HepG2 (cell line): ENCODE measurements at regions not wholly inside any gene's neighbourhood (a gene's known extent, or its start where the extent isn't known, plus 50 kb on each side); places are given as distances from the start of the nearest gene placed in this dataset.
A peak's percentile ranks its signal among the peaks of the same experiment; 100 is the strongest.

Experiments
- ADNP ChIP-seq: sonication (generic); formaldehyde crosslinking; IDR thresholded peaks from 2 replicates; pipeline ENCODE4 v1.4.0; 2020; ENCODE audit warnings: missing genetic modification reagents
- ARID2 ChIP-seq: sonication (generic); formaldehyde crosslinking; IDR thresholded peaks from 2 replicates; pipeline ENCODE4 v1.8.1; 2022; ENCODE audit warnings: mild to moderate bottlenecking, missing genetic modification reagents, borderline replicate concordance
- IKZF1 ChIP-seq: fragments of 450-650 bp; IDR thresholded peaks from 2 replicates; pipeline ENCODE4 v1.7.1; 2016
- MXI1 ChIP-seq: IDR thresholded peaks from 3 replicates; pipeline ENCODE4 v1.6.1; 2012; ENCODE audit warnings: low read depth, low read length, inconsistent platforms, borderline replicate concordance
- RFX3 ChIP-seq: IDR thresholded peaks from 2 replicates; pipeline ENCODE4 v1.6.1; 2016; ENCODE audit warnings: missing biosample characterization, missing genetic modification reagents
- SIN3B ChIP-seq: fragments of 150-350 bp; IDR thresholded peaks from 2 replicates; pipeline ENCODE4 v1.6.1; 2014; ENCODE audit warnings: low read length
- TARDBP ChIP-seq: sonication (generic); formaldehyde crosslinking; IDR thresholded peaks from 2 replicates; pipeline ENCODE4 v1.8.0; 2022; ENCODE audit warnings: mild to moderate bottlenecking, missing genetic modification reagents
- TBX2 ChIP-seq: sonication (generic); formaldehyde crosslinking; IDR thresholded peaks from 2 replicates; pipeline ENCODE4 v1.5.0; 2020; ENCODE audit warnings: missing genetic modification reagents, mild to moderate bottlenecking, borderline replicate concordance
- TEAD2 ChIP-seq: sonication (generic); formaldehyde crosslinking; IDR thresholded peaks from 2 replicates; pipeline ENCODE4 v1.9.0; 2021; ENCODE audit warnings: missing genetic modification reagents
- XRCC5 ChIP-seq: fragments of 200-400 bp; formaldehyde crosslinking; optimal IDR thresholded peaks from 2 replicates; pipeline ENCODE3; 2017; ENCODE audit warnings: mild to moderate bottlenecking, low read length
- ZFY ChIP-seq: sonication (generic); formaldehyde crosslinking; IDR thresholded peaks from 2 replicates; pipeline ENCODE4 v1.4.0; 2020; ENCODE audit warnings: missing genetic modification reagents
- ZNF572 ChIP-seq: sonication (generic); formaldehyde crosslinking; IDR thresholded peaks from 2 replicates; pipeline ENCODE4 v1.5.1; 2020; ENCODE audit warnings: mild to moderate bottlenecking, missing genetic modification reagents
- ZNF678 ChIP-seq: sonication (generic); formaldehyde crosslinking; IDR thresholded peaks from 2 replicates; pipeline ENCODE4 v1.4.0; 2020; ENCODE audit warnings: mild to moderate bottlenecking, missing genetic modification reagents
- TF ChIP-seq, protein P1 (sequence below): sonication (generic); formaldehyde crosslinking; IDR thresholded peaks from 2 replicates; pipeline ENCODE4 v1.4.0; 2020; ENCODE audit warnings: missing genetic modification reagents, mild to moderate bottlenecking, borderline replicate concordance
- TF ChIP-seq, protein P2 (sequence below): sonication (generic); formaldehyde crosslinking; IDR thresholded peaks from 2 replicates; pipeline ENCODE4 v1.5.1; 2020; ENCODE audit warnings: mild to moderate bottlenecking, missing genetic modification reagents, moderate library complexity
- TF ChIP-seq, protein P3 (sequence below): sonication (generic); formaldehyde crosslinking; IDR thresholded peaks from 2 replicates; pipeline ENCODE4 v1.4.0; 2020; ENCODE audit warnings: low read depth, mild to moderate bottlenecking, missing genetic modification reagents
- TF ChIP-seq, protein P4 (sequence below): sonication (generic); formaldehyde crosslinking; IDR thresholded peaks from 2 replicates; pipeline ENCODE4 v1.9.0; 2022; ENCODE audit warnings: low read depth, missing genetic modification reagents
- TF ChIP-seq, protein P5 (sequence below): sonication (generic); formaldehyde crosslinking; IDR thresholded peaks from 2 replicates; pipeline ENCODE4 v1.8.0; 2022; ENCODE audit warnings: mild to moderate bottlenecking, missing genetic modification reagents, borderline replicate concordance
- TF ChIP-seq, protein P6 (sequence below): IDR thresholded peaks from 2 replicates; pipeline ENCODE4 v1.6.1; 2016; ENCODE audit warnings: missing compliant biosample characterization, missing genetic modification reagents, borderline replicate concordance

DNA sequence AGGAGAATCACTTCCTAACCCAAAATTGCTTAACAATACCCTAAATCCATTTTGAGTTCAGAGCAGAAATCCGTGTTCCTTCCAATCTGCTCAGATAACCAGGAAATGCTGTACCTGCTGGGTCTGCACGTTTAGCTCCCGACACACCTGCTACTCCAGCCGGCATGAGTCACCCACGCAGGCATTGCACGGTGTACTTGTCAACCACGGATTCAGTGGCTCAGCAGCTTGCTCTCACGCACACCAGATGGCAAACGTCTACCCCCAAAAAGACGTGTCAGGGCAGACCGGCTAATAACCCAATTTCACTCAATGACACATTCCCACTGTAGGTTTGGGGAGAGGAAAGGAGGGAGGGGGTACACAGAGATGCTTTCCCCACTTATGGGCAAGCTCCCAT is 468.1 kb downstream of the SOX9 start (continued):
- TF ChIP-seq, protein P1, sequence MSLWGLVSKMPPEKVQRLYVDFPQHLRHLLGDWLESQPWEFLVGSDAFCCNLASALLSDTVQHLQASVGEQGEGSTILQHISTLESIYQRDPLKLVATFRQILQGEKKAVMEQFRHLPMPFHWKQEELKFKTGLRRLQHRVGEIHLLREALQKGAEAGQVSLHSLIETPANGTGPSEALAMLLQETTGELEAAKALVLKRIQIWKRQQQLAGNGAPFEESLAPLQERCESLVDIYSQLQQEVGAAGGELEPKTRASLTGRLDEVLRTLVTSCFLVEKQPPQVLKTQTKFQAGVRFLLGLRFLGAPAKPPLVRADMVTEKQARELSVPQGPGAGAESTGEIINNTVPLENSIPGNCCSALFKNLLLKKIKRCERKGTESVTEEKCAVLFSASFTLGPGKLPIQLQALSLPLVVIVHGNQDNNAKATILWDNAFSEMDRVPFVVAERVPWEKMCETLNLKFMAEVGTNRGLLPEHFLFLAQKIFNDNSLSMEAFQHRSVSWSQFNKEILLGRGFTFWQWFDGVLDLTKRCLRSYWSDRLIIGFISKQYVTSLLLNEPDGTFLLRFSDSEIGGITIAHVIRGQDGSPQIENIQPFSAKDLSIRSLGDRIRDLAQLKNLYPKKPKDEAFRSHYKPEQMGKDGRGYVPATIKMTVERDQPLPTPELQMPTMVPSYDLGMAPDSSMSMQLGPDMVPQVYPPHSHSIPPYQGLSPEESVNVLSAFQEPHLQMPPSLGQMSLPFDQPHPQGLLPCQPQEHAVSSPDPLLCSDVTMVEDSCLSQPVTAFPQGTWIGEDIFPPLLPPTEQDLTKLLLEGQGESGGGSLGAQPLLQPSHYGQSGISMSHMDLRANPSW (CRISPR knock-in tag): no peak
- TF ChIP-seq, protein P2, sequence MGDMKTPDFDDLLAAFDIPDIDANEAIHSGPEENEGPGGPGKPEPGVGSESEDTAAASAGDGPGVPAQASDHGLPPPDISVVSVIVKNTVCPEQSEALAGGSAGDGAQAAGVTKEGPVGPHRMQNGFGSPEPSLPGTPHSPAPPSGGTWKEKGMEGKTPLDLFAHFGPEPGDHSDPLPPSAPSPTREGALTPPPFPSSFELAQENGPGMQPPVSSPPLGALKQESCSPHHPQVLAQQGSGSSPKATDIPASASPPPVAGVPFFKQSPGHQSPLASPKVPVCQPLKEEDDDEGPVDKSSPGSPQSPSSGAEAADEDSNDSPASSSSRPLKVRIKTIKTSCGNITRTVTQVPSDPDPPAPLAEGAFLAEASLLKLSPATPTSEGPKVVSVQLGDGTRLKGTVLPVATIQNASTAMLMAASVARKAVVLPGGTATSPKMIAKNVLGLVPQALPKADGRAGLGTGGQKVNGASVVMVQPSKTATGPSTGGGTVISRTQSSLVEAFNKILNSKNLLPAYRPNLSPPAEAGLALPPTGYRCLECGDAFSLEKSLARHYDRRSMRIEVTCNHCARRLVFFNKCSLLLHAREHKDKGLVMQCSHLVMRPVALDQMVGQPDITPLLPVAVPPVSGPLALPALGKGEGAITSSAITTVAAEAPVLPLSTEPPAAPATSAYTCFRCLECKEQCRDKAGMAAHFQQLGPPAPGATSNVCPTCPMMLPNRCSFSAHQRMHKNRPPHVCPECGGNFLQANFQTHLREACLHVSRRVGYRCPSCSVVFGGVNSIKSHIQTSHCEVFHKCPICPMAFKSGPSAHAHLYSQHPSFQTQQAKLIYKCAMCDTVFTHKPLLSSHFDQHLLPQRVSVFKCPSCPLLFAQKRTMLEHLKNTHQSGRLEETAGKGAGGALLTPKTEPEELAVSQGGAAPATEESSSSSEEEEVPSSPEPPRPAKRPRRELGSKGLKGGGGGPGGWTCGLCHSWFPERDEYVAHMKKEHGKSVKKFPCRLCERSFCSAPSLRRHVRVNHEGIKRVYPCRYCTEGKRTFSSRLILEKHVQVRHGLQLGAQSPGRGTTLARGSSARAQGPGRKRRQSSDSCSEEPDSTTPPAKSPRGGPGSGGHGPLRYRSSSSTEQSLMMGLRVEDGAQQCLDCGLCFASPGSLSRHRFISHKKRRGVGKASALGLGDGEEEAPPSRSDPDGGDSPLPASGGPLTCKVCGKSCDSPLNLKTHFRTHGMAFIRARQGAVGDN (CRISPR knock-in tag): peak; percentile 72
- TF ChIP-seq ARID2 (CRISPR knock-in tag): peak; percentile 65; the same call in 1 of the 2 replicates
- no peak for TF ChIP-seq ADNP (CRISPR knock-in tag)
- TF ChIP-seq SIN3B: peak; percentile 55; the same call in 1 of the 2 replicates
- TF ChIP-seq, protein P3, sequence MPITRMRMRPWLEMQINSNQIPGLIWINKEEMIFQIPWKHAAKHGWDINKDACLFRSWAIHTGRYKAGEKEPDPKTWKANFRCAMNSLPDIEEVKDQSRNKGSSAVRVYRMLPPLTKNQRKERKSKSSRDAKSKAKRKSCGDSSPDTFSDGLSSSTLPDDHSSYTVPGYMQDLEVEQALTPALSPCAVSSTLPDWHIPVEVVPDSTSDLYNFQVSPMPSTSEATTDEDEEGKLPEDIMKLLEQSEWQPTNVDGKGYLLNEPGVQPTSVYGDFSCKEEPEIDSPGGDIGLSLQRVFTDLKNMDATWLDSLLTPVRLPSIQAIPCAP (CRISPR knock-in tag): no peak
- TF ChIP-seq RFX3: no peak
- TF ChIP-seq, protein P4, sequence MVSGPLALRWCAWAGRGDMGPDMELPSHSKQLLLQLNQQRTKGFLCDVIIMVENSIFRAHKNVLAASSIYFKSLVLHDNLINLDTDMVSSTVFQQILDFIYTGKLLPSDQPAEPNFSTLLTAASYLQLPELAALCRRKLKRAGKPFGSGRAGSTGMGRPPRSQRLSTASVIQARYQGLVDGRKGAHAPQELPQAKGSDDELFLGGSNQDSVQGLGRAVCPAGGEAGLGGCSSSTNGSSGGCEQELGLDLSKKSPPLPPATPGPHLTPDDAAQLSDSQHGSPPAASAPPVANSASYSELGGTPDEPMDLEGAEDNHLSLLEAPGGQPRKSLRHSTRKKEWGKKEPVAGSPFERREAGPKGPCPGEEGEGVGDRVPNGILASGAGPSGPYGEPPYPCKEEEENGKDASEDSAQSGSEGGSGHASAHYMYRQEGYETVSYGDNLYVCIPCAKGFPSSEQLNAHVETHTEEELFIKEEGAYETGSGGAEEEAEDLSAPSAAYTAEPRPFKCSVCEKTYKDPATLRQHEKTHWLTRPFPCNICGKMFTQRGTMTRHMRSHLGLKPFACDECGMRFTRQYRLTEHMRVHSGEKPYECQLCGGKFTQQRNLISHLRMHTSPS (CRISPR knock-in tag): no peak
- no peak for TF ChIP-seq TEAD2 (CRISPR knock-in tag)
- TF ChIP-seq ZNF678: 0 out of 2 replicates have a peak, but pooled peaks have one; percentile 68
- no peak for TF ChIP-seq IKZF1
- 0 out of 2 replicates have a peak, but pooled peaks have one; percentile 28 for TF ChIP-seq TBX2
- peak; percentile 77 for TF ChIP-seq MXI1
- TF ChIP-seq, protein P5, sequence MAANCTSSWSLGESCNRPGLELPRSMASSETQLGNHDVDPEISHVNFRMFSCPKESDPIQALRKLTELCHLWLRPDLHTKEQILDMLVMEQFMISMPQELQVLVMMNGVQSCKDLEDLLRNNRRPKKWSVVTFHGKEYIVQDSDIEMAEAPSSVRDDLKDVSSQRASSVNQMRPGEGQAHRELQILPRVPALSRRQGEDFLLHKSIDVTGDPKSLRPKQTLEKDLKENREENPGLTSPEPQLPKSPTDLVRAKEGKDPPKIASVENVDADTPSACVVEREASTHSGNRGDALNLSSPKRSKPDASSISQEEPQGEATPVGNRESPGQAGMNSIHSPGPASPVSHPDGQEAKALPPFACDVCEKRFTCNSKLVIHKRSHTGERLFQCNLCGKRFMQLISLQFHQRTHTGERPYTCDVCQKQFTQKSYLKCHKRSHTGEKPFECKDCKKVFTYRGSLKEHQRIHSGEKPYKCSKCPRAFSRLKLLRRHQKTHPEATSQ (CRISPR knock-in tag): peak; percentile 81
- peak; percentile 47 for TF ChIP-seq XRCC5
- TF ChIP-seq, protein P6, sequence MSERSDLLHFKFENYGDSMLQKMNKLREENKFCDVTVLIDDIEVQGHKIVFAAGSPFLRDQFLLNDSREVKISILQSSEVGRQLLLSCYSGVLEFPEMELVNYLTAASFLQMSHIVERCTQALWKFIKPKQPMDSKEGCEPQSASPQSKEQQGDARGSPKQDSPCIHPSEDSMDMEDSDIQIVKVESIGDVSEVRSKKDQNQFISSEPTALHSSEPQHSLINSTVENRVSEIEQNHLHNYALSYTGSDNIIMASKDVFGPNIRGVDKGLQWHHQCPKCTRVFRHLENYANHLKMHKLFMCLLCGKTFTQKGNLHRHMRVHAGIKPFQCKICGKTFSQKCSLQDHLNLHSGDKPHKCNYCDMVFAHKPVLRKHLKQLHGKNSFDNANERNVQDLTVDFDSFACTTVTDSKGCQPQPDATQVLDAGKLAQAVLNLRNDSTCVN (CRISPR knock-in tag): no peak
- TF ChIP-seq ZFY (CRISPR knock-in tag): peak; percentile 45; the same call in 1 of the 2 replicates
- TF ChIP-seq ZNF572: 0 out of 2 replicates have a peak, but pooled peaks have one; percentile 48
- TF ChIP-seq TARDBP (CRISPR knock-in tag): peak; percentile 68
